Osteocyte (in vitro differentiated cells): ENCODE measurements at regions not wholly inside any gene's neighbourhood (a gene's known extent, or its start where the extent isn't known, plus 50 kb on each side); places are given as distances from the start of the nearest gene placed in this dataset.

Source experiments
- DNase-seq: peaks from one replicate; pipeline ENCODE4 v3.0.0; 2021; ENCODE audit warnings: mixed read lengths; ENCODE audit not compliant: unreplicated experiment; ENCODE audit errors: extremely low spot score
- H3K27ac Mint-ChIP-seq: one replicate; pipeline ENCODE4 v1.8.0; 2021; ENCODE audit warnings: mild to moderate bottlenecking, mixed read lengths; ENCODE audit not compliant: unreplicated experiment
- H3K27me3 Mint-ChIP-seq: one replicate; pipeline ENCODE4 v1.8.0; 2021; ENCODE audit warnings: mixed read lengths; ENCODE audit not compliant: unreplicated experiment
- H3K36me3 Mint-ChIP-seq: one replicate; pipeline ENCODE4 v1.8.0; 2021; ENCODE audit warnings: mixed read lengths; ENCODE audit not compliant: unreplicated experiment
- H3K4me1 Mint-ChIP-seq: one replicate; pipeline ENCODE4 v1.8.0; 2021; ENCODE audit warnings: mixed read lengths; ENCODE audit not compliant: unreplicated experiment
- H3K4me3 Mint-ChIP-seq: one replicate; pipeline ENCODE4 v1.8.0; 2021; ENCODE audit warnings: mild to moderate bottlenecking, moderate library complexity, mixed read lengths; ENCODE audit not compliant: unreplicated experiment
- H3K9me3 Mint-ChIP-seq: one replicate; pipeline ENCODE4 v1.8.0; 2021; ENCODE audit warnings: mixed read lengths; ENCODE audit not compliant: unreplicated experiment
- TF ChIP-seq, protein P1 (sequence below): fragments of 200-600 bp; sonication (generic); IDR thresholded peaks from 2 replicates; pipeline ENCODE4 v1.5.0; 2021; ENCODE audit warnings: antibody characterized with exemption, mild to moderate bottlenecking, moderate library complexity

DNA sequence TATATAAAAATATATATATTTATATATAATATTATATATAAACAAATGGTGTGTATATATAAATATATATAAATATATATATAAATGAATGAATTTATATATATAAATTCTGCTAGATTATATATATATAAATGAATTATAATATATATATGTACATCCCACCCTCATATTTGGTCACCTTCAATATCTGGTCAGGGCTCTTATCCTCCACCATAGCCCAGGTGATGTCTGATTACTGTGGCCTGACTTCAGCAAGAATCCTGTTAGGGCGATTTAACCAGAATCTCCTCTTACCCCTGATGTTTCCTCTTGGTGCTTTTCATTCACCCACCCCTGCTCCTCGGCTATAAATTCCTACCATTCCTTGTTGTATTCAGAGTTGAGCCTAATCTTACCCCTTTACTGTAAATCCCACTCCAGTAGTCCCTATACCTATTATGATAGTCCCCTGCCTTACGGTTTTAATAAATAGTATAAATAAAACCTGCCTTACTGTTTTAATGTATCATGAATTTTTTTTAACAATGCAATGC, 439.6 kb downstream of the PLOD2 start:
- TF ChIP-seq, protein P1, sequence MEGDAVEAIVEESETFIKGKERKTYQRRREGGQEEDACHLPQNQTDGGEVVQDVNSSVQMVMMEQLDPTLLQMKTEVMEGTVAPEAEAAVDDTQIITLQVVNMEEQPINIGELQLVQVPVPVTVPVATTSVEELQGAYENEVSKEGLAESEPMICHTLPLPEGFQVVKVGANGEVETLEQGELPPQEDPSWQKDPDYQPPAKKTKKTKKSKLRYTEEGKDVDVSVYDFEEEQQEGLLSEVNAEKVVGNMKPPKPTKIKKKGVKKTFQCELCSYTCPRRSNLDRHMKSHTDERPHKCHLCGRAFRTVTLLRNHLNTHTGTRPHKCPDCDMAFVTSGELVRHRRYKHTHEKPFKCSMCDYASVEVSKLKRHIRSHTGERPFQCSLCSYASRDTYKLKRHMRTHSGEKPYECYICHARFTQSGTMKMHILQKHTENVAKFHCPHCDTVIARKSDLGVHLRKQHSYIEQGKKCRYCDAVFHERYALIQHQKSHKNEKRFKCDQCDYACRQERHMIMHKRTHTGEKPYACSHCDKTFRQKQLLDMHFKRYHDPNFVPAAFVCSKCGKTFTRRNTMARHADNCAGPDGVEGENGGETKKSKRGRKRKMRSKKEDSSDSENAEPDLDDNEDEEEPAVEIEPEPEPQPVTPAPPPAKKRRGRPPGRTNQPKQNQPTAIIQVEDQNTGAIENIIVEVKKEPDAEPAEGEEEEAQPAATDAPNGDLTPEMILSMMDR = no peak
- no peak overlapping the region for H3K27ac Mint-ChIP-seq
- no peaks in the 10 kb centered on the region for H3K36me3 Mint-ChIP-seq
- H3K27me3 Mint-ChIP-seq = no peaks in the 10 kb centered on the region
- no peak overlapping the region for H3K4me3 Mint-ChIP-seq
- no peak for DNase-seq
- H3K9me3 Mint-ChIP-seq = no peaks in the 10 kb centered on the region
- peaks cover 7% of the 10 kb centered on the region for H3K4me1 Mint-ChIP-seq

GRCh38 chr3:145721815-145722214, 439.2 kb downstream of the PLOD2 start:
- Mint-ChIP-seq H3K36me3 (no peaks in the 10 kb centered on the region), H3K4me1 (peaks cover 7% of the 10 kb centered on the region), H3K27ac (no peak overlapping the region), H3K9me3 (no peaks in the 10 kb centered on the region), H3K4me3 (no peak overlapping the region), H3K27me3 (no peaks in the 10 kb centered on the region)
- DNase-seq = no peak
- TF ChIP-seq, protein P1 = no peak

DNA sequence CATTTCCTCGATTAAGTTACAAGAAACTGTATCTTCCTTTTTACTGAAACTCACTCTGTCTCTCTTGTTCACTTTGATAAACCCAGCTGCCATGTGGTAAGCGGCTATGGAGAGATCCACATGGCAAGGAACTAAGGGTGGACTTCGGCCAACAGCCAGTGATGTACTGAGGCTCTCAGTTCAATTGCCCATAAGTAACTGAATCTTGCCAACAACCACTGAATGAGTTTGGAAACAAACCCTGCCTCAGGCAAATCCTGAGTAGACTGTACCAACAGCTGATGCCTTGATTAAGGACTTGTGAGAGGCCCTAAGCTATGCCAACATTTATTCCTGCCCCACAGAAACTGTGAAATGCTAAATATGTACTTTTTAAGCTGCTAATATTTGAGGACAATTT, 433.5 kb downstream of the PLOD2 start:
- Mint-ChIP-seq H3K9me3 (no peaks in the 10 kb centered on the region), H3K27me3 (no peaks in the 10 kb centered on the region), H3K36me3 (no peaks in the 10 kb centered on the region), H3K4me3 (no peak overlapping the region), H3K4me1 (no peaks in the 10 kb centered on the region), H3K27ac (no peak overlapping the region)
- no peak for DNase-seq
- TF ChIP-seq, protein P1 = no peak

DNA sequence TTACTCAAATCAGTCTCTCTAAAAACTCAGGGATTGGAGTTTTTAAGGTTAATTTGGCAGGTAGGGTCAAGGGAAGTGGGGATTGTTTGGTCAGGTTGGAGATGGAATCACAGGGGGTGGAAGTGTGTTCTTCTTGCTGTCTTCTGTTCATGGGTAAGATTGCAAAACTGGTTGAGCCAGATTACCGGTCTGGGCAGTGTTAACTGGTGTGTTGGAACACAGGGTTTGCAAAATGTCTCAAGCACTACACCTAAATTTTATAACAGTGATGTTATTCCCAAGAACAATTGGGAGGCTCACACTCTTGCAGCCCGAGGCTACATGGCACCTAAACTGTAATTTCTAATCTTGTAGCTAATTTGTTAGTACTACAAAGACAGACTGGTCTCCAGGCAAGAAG, 425.4 kb downstream of the PLOD2 start:
- Mint-ChIP-seq H3K36me3 (no peaks in the 10 kb centered on the region), H3K4me1 (no peaks in the 10 kb centered on the region), H3K27me3 (peaks cover 2% of the 10 kb centered on the region), H3K27ac (no peak overlapping the region), H3K4me3 (no peak overlapping the region), H3K9me3 (peaks cover 4% of the 10 kb centered on the region)
- no peak for DNase-seq
- TF ChIP-seq, protein P1 = no peak

DNA sequence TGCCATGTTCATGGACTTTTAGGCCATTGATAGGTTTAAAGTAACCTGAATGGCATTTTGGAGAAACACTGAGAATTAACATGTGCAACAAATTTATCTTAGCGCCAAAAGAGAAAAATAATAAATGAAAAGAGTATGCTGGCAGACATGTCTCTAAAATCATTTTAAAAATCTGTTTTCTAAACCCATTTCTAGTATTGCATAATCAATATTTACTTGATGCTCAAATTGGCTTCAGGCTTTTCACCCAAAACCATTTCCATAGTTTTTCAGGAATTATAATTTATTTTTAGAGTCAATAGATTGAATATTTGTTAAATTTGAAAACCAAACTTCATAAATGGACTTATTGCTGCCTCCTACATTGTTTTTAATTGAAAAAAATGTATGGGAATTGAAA, 423.0 kb downstream of the PLOD2 start:
- H3K4me3 Mint-ChIP-seq = no peak overlapping the region
- H3K9me3 Mint-ChIP-seq = peaks cover 4% of the 10 kb centered on the region
- H3K4me1 Mint-ChIP-seq = no peaks in the 10 kb centered on the region
- DNase-seq = no peak
- no peaks in the 10 kb centered on the region for H3K36me3 Mint-ChIP-seq
- H3K27ac Mint-ChIP-seq = no peak overlapping the region
- no peaks in the 10 kb centered on the region for H3K27me3 Mint-ChIP-seq
- TF ChIP-seq, protein P1 = no peak
